OCI-LY1 (cell line): ENCODE measurements at regions not wholly inside any gene's neighbourhood (a gene's known extent, or its start where the extent isn't known, plus 50 kb on each side); places are given as distances from the start of the nearest gene placed in this dataset.

Source experiments
- CTCF ChIP-seq: fragments of 200-600 bp; sonication (generic), shearing (Covaris generic); IDR thresholded peaks from 2 replicates; pipeline ENCODE4 v1.5.1; 2017; ENCODE audit warnings: mild to moderate bottlenecking, antibody characterized with exemption, low read length, moderate library complexity, mixed read lengths
- EZH2 ChIP-seq: fragments of 200-600 bp; sonication (generic), shearing (Covaris generic); IDR thresholded peaks from 2 replicates; pipeline ENCODE4 v1.8.0; 2017; ENCODE audit warnings: borderline replicate concordance, mixed run types, mild to moderate bottlenecking, antibody characterized with exemption, low read length, moderate library complexity, mixed read lengths

GRCh38 chr10:56583316-56583715 lies 222.3 kb upstream of the ZWINT start:
- TF ChIP-seq CTCF (no peak), EZH2 (no peak)
